AG04450 (cell line): ENCODE measurements at regions not wholly inside any gene's neighbourhood (a gene's known extent, or its start where the extent isn't known, plus 50 kb on each side); places are given as distances from the start of the nearest gene placed in this dataset.
"Not testable (repeated sequence)": the region's sequence is repeated elsewhere in the genome, so short reads cannot be mapped to it uniquely, and the experiment has no call there.

Source experiments
- CTCF ChIA-PET: fragments of 300-600, 350-600 bp; formaldehyde crosslinking; extraction: SDS; loops from one replicate; lab custom pipeline; 2022; ENCODE audit warnings: antibody characterized with exemption, inconsistent platforms; lab: Charles Lee
- POLR2A ChIA-PET: fragments of 350-600 bp; formaldehyde crosslinking; extraction: SDS; loops from one replicate; lab custom pipeline; 2021; ENCODE audit warnings: antibody characterized with exemption, inconsistent platforms; lab: Yijun Ruan, JAX
- DNase-seq: peaks from one replicate; pipeline ENCODE4 v3.0.0-alpha.2; 2011; ENCODE audit warnings: low read depth, low spot score
- H3K27ac ChIP-seq: one replicate; pipeline ENCODE4 v1.5.1; 2012; ENCODE audit warnings: low read depth, low read length, control low read depth
- H3K27me3 ChIP-seq: one replicate; pipeline ENCODE4 v1.6.0; 2012; ENCODE audit warnings: low read length; ENCODE audit not compliant: control insufficient read depth, insufficient read depth
- H3K4me3 ChIP-seq: 2 replicates; pipeline ENCODE4 v1.5.1; 2011; ENCODE audit warnings: mild to moderate bottlenecking, low read depth, low read length, control low read depth
- H3K9me3 ChIP-seq: 2 replicates; pipeline ENCODE4 v1.5.1; 2012; ENCODE audit warnings: low read length; ENCODE audit not compliant: control insufficient read depth, insufficient read depth

DNA sequence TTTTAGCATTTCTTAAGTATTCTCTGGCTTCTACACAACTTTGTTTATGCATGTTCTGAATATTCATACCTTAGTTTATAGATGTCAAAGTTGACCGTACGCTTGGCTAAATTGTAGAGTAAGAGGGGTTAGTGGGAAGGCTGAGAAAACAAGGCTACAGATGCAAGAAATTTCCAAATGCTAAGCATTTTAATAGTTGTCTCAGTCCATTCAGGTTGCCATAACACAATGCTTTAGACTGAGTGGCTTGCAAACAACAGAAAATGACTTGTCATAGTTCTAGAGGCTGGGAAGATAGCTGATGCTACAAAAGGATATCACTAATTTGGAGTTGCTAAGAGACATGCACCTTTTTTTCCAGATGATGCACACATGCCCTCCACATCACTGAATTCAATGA is 53.0 kb upstream of the C1QTNF3 start:
- CTCF ChIA-PET, H3K27ac ChIP-seq, DNase-seq, H3K9me3 ChIP-seq, H3K27me3 ChIP-seq, H3K4me3 ChIP-seq, POLR2A ChIA-PET: not testable (repeated sequence)

DNA sequence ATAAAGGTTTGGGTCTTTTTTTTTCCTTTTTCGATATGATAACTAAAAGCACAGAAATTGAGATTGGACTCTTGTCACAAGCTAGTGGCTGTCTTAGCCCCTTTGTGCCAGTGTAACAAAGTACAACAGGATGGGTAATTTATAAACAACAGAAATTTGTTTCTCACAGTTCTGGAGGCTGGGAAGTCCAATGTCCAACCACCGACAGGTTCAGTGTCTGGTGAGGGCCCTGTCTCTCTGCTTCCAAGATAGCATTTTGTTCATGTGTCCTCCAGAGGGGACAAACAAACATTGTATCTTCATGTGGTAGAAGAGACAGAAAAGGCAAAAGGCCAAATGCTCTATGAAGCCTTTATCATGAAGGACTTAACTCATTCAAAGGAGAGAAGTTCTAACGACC is 56.9 kb upstream of the C1QTNF3 start:
- H3K27ac ChIP-seq, H3K9me3 ChIP-seq, POLR2A ChIA-PET, DNase-seq, H3K27me3 ChIP-seq, CTCF ChIA-PET, H3K4me3 ChIP-seq: not testable (repeated sequence)

GRCh38 chr5:34101567-34101966 is 58.6 kb upstream of the C1QTNF3 start:
- POLR2A ChIA-PET, H3K9me3 ChIP-seq, H3K4me3 ChIP-seq, DNase-seq, CTCF ChIA-PET, H3K27ac ChIP-seq, H3K27me3 ChIP-seq: not testable (repeated sequence)

GRCh38 chr5:34108897-34109296 is 65.9 kb upstream of the C1QTNF3 start:
- H3K4me3 ChIP-seq, H3K27ac ChIP-seq, H3K9me3 ChIP-seq, POLR2A ChIA-PET, DNase-seq, H3K27me3 ChIP-seq, CTCF ChIA-PET: not testable (repeated sequence)

DNA sequence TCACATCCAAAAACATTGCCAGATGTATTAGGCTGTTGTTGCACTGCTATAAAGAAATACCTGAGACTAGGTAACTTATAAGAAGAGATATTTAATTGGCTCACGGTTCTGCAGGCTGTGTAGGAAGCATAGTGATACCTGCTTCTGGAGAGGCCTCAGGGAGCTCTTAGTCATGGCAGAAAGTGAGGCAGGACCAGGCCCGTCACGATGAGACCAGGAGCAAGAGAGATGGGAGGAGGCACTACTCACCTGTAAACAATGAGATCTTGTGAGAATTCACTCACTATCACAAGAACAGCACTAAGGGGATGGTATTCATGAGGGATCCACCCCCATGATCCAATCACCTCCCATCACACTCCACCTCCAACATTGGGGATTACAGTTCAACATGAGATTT is 81.3 kb upstream of the C1QTNF3 start:
- POLR2A ChIA-PET, H3K27ac ChIP-seq, H3K4me3 ChIP-seq, H3K27me3 ChIP-seq, CTCF ChIA-PET, H3K9me3 ChIP-seq, DNase-seq: not testable (repeated sequence)

GRCh38 chr5:34125354-34125753 is 82.3 kb upstream of the C1QTNF3 start:
- CTCF ChIA-PET, POLR2A ChIA-PET: not testable (repeated sequence)

DNA sequence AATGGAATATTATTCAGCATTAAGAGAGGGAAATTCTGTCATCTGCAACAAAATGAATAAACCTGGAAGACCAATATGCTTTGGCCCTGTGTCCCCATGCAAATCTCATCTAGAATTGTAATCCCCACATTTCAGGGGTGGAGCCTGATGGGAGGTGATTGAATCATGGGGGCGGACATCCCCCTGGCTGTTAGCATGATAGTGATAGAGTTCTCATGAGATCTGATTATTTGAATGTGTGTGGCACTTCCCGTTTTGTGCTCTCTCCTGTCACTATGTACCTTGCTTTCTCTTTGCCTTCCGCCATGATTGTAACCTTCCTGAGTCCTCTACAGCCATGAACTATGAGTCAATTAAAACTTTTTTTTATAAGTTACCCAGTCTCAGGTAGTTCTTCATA is 83.7 kb upstream of the C1QTNF3 start:
- H3K4me3 ChIP-seq, H3K27ac ChIP-seq, H3K27me3 ChIP-seq, POLR2A ChIA-PET, DNase-seq, H3K9me3 ChIP-seq, CTCF ChIA-PET: not testable (repeated sequence)

More at GRCh38 chr5:34125354-34125753, 82.3 kb upstream of the C1QTNF3 start:
- not testable (repeated sequence) for H3K4me3 ChIP-seq, H3K27ac ChIP-seq, DNase-seq, H3K27me3 ChIP-seq, H3K9me3 ChIP-seq

GRCh38 chr5:34127818-34128217 is 84.8 kb upstream of the C1QTNF3 start:
- POLR2A ChIA-PET, CTCF ChIA-PET: not testable (repeated sequence)

GRCh38 chr5:34128890-34129289 is 85.9 kb upstream of the C1QTNF3 start:
- CTCF ChIA-PET, POLR2A ChIA-PET, H3K4me3 ChIP-seq, H3K27ac ChIP-seq, H3K27me3 ChIP-seq, H3K9me3 ChIP-seq, DNase-seq: not testable (repeated sequence)

More at GRCh38 chr5:34127818-34128217, 84.8 kb upstream of the C1QTNF3 start:
- H3K9me3 ChIP-seq, H3K27ac ChIP-seq, H3K4me3 ChIP-seq, H3K27me3 ChIP-seq, DNase-seq: not testable (repeated sequence)

- DNase-seq, POLR2A ChIA-PET, CTCF ChIA-PET, H3K27ac ChIP-seq, H3K4me3 ChIP-seq, H3K27me3 ChIP-seq, H3K9me3 ChIP-seq: not testable (repeated sequence)
Measured at GRCh38 chr5:34154988-34155387, 112.0 kb upstream of the C1QTNF3 start.

- H3K27ac ChIP-seq, DNase-seq, H3K27me3 ChIP-seq, H3K9me3 ChIP-seq, CTCF ChIA-PET, POLR2A ChIA-PET, H3K4me3 ChIP-seq: not testable (repeated sequence)
Measured at GRCh38 chr5:34156703-34157414, 113.8 kb upstream of the C1QTNF3 start.

DNA sequence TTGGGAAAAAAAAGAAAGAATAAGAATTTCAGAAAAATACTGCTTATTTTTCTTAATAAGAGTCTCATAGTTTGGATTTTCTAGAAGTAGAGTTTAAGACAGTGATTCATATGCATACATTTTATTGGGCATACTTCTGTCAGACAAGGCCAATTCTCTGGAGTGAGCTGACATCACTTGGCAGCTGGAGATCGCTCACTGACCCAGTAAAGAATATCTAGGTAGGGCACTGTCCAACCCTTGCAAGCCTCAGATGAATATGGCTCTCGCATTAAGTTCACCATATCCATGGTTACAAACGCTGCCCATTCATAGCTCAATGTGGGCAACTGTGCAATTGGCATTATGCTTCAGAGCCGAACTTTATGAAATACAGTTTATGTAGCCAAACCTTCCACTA is 117.9 kb upstream of the C1QTNF3 start:
- DNase-seq, H3K27ac ChIP-seq, H3K27me3 ChIP-seq, H3K4me3 ChIP-seq, H3K9me3 ChIP-seq, CTCF ChIA-PET, POLR2A ChIA-PET: not testable (repeated sequence)
